GM23338 (cell line): ENCODE measurements at regions not wholly inside any gene's neighbourhood (a gene's known extent, or its start where the extent isn't known, plus 50 kb on each side); places are given as distances from the start of the nearest gene placed in this dataset.

Experiments
- ATAC-seq: fragments of 200-7000 bp; cut with Tn5 transposase; 3 replicates; pipeline ENCODE4 v1.9.1; 2020
- DNase-seq: peaks from one replicate; pipeline ENCODE4 v3.0.0-alpha.2; 2015; ENCODE audit warnings: low spot score
- H2AFZ ChIP-seq: fragments of 200-600 bp; sonication (generic); 2 replicates; pipeline ENCODE4 v1.8.0; 2016; ENCODE audit warnings: antibody characterized with exemption, mild to moderate bottlenecking, moderate library complexity
- H3F3A ChIP-seq: fragments of 200-600 bp; sonication (generic); replicated peaks from 2 replicates; pipeline ENCODE4 v1.8.0; 2017; ENCODE audit warnings: antibody characterized with exemption, mixed run types, low read depth
- H3K27ac ChIP-seq: fragments of 200-600 bp; sonication (generic); 2 replicates; pipeline ENCODE4 v1.6.1; 2016; ENCODE audit warnings: low read depth
- H3K27me3 ChIP-seq: fragments of 200-600 bp; sonication (generic); 2 replicates; pipeline ENCODE4 v1.8.0; 2016; ENCODE audit warnings: mild to moderate bottlenecking, mixed run types, moderate library complexity; ENCODE audit not compliant: insufficient read depth
- H3K36me3 ChIP-seq: fragments of 200-600 bp; sonication (generic); 2 replicates; pipeline ENCODE4 v1.8.0; 2016; ENCODE audit warnings: mild to moderate bottlenecking; ENCODE audit not compliant: insufficient read depth
- H3K4me1 ChIP-seq: fragments of 200-600 bp; sonication (generic); 2 replicates; pipeline ENCODE4 v1.8.0; 2016; ENCODE audit warnings: mild to moderate bottlenecking, moderate library complexity; ENCODE audit not compliant: insufficient read depth
- H3K4me2 ChIP-seq: fragments of 200-600 bp; sonication (generic); 2 replicates; pipeline ENCODE4 v1.7.1; 2017; ENCODE audit warnings: mixed run types
- H3K4me3 ChIP-seq: fragments of 200-600 bp; sonication (generic); 2 replicates; pipeline ENCODE4 v1.6.1; 2016; ENCODE audit warnings: mixed run types
- H3K79me2 ChIP-seq: fragments of 200-600 bp; sonication (generic); replicated peaks from 2 replicates; pipeline ENCODE4 v1.8.0; 2017; ENCODE audit warnings: mild to moderate bottlenecking; ENCODE audit not compliant: insufficient read depth
- H3K9me2 ChIP-seq: fragments of 200-600 bp; sonication (generic); 2 replicates; pipeline ENCODE4 v1.8.0; 2017; ENCODE audit not compliant: insufficient read depth
- H4K20me1 ChIP-seq: fragments of 200-600 bp; sonication (generic); replicated peaks from 2 replicates; pipeline ENCODE4 v1.8.0; 2017; ENCODE audit warnings: mild to moderate bottlenecking; ENCODE audit not compliant: insufficient read depth
- H3K27ac Mint-ChIP-seq: 2 replicates; pipeline ENCODE4 v1.8.0; 2020; ENCODE audit warnings: inconsistent platforms, mild to moderate bottlenecking, moderate library complexity, mixed read lengths
- H3K27me3 Mint-ChIP-seq: 3 replicates; pipeline ENCODE4 v1.8.0; 2022; ENCODE audit warnings: low read depth, mild to moderate bottlenecking, moderate library complexity, mixed read lengths, inconsistent platforms; ENCODE audit not compliant: insufficient read depth, poor library complexity
- H3K36me3 Mint-ChIP-seq: 3 replicates; pipeline ENCODE4 v1.8.0; 2021; ENCODE audit warnings: low read depth, mild to moderate bottlenecking, inconsistent platforms, moderate library complexity, mixed read lengths
- H3K4me1 Mint-ChIP-seq: 3 replicates; pipeline ENCODE4 v1.8.0; 2020; ENCODE audit warnings: mild to moderate bottlenecking, inconsistent platforms, mixed read lengths
- H3K4me3 Mint-ChIP-seq: 3 replicates; pipeline ENCODE4 v1.8.0; 2021; ENCODE audit warnings: moderate library complexity, mild to moderate bottlenecking, inconsistent platforms, mixed read lengths
- H3K9me3 Mint-ChIP-seq: 3 replicates; pipeline ENCODE4 v1.8.0; 2020; ENCODE audit warnings: moderate library complexity, mild to moderate bottlenecking, inconsistent platforms, mixed read lengths
- CREB1 ChIP-seq: fragments of 250-450 bp; sonication (Bioruptor Pico); IDR thresholded peaks from 2 replicates; pipeline ENCODE4 v1.5.0; 2020; ENCODE audit warnings: low read depth, mild to moderate bottlenecking, moderate library complexity
- CTCF ChIP-seq, 2 experiments: fragments of 200-600 bp in 1 of 2; sonication (generic) in 1 of 2; conservative IDR thresholded peaks; 2 replicates each; pipeline versions ENCODE4 v1.5.1 to v1.6.1; 2016 to 2017; ENCODE audit warnings: antibody characterized with exemption in 2 of 2, low read depth in 2 of 2, mild to moderate bottlenecking in 2 of 2, moderate library complexity in 1 of 2
- ETS1 ChIP-seq: IDR thresholded peaks from 2 replicates; pipeline ENCODE4 v1.6.1; 2016; ENCODE audit warnings: antibody characterized with exemption
- EZH2 ChIP-seq: fragments of 200-600 bp; sonication (generic); IDR thresholded peaks from one replicate; pipeline ENCODE4 v1.8.0; 2017; ENCODE audit warnings: antibody characterized with exemption, mild to moderate bottlenecking, low read depth; ENCODE audit not compliant: unreplicated experiment
- EZH2phosphoT487 ChIP-seq: fragments of 200-600 bp; sonication (generic); IDR thresholded peaks from one replicate; pipeline ENCODE4 v1.8.1; 2018; ENCODE audit warnings: antibody characterized with exemption; ENCODE audit not compliant: unreplicated experiment
- JUNB ChIP-seq: IDR thresholded peaks from one replicate; pipeline ENCODE4 v1.6.1; 2016; ENCODE audit warnings: antibody characterized with exemption; ENCODE audit not compliant: unreplicated experiment
- NANOG ChIP-seq: IDR thresholded peaks from 2 replicates; pipeline ENCODE4 v1.6.1; 2016; ENCODE audit warnings: antibody characterized with exemption, borderline replicate concordance
- POLR2AphosphoS5 ChIP-seq: IDR thresholded peaks from 2 replicates; pipeline ENCODE4 v1.6.1; 2016; ENCODE audit warnings: antibody characterized with exemption, low read depth
- REST ChIP-seq: IDR thresholded peaks from one replicate; pipeline ENCODE4 v1.6.1; 2018; ENCODE audit warnings: antibody characterized with exemption; ENCODE audit not compliant: unreplicated experiment
- STAT1 ChIP-seq: IDR thresholded peaks from one replicate; pipeline ENCODE4 v1.6.1; 2016; ENCODE audit warnings: antibody characterized with exemption; ENCODE audit not compliant: unreplicated experiment
- ZNF114 ChIP-seq: fragments of 250-450 bp; sonication (Bioruptor Pico); IDR thresholded peaks from 2 replicates; pipeline ENCODE4 v1.5.0; 2020; ENCODE audit warnings: mild to moderate bottlenecking, moderate library complexity
- ZNF331 ChIP-seq: fragments of 250-450 bp; sonication (Bioruptor Pico); IDR thresholded peaks from 2 replicates; pipeline ENCODE4 v1.5.0; 2020; ENCODE audit warnings: low read depth, mild to moderate bottlenecking, moderate library complexity
- ZNF462 ChIP-seq: fragments of 250-450 bp; sonication (Bioruptor Pico); IDR thresholded peaks from 2 replicates; pipeline ENCODE4 v1.5.0; 2020; ENCODE audit warnings: mild to moderate bottlenecking, moderate library complexity

GRCh38 chr2:228479014-228479413 lies 297.5 kb upstream of the SPHKAP start:
- no peak overlapping the region for H3K27ac Mint-ChIP-seq
- DNase-seq = no peak
- no peaks in the 10 kb centered on the region for H3K4me1 Mint-ChIP-seq
- ATAC-seq = no peak
- H4K20me1 ChIP-seq = no peaks in the 10 kb centered on the region
- H3K9me2 ChIP-seq = peaks cover 7% of the 10 kb centered on the region; the same call in 1 of the 2 replicates
- TF ChIP-seq ZNF331 (CRISPR knock-in tag) (no peak), CREB1 (CRISPR knock-in tag) (no peak), EZH2phosphoT487 (no peak), STAT1 (no peak), REST (no peak), ZNF462 (CRISPR knock-in tag) (no peak), EZH2 (no peak), CTCF (conservative IDR thresholded peaks at IDR 0.05; ENCODE audit: low read depth in 2 of 2) (no peak), ETS1 (no peak), ZNF114 (CRISPR knock-in tag) (no peak), POLR2AphosphoS5 (no peak), JUNB (no peak), NANOG (no peak)
- H3K4me3 Mint-ChIP-seq = no peak overlapping the region
- no peak overlapping the region for H2AFZ ChIP-seq
- H3K9me3 Mint-ChIP-seq = peaks cover 2% of the 10 kb centered on the region; the same call in 2 of the 3 replicates
- no peaks in the 10 kb centered on the region for H3K27me3 ChIP-seq
- H3K79me2 ChIP-seq = no peaks in the 10 kb centered on the region
- no peak overlapping the region for H3K4me2 ChIP-seq
- H3K4me3 ChIP-seq = no peak overlapping the region
- H3K27ac ChIP-seq = no peak overlapping the region
- no peaks in the 10 kb centered on the region for H3K4me1 ChIP-seq
- H3K36me3 Mint-ChIP-seq = no peaks in the 10 kb centered on the region
- no peaks in the 10 kb centered on the region for H3F3A ChIP-seq
- no peaks in the 10 kb centered on the region for H3K27me3 Mint-ChIP-seq
- H3K36me3 ChIP-seq = 0 out of 2 replicates have a peak, but pooled peaks cover 4% of the 10 kb centered on the region
